Thyroid gland (tissue), 4 donors: ENCODE measurements at regions not wholly inside any gene's neighbourhood (a gene's known extent, or its start where the extent isn't known, plus 50 kb on each side); places are given as distances from the start of the nearest gene placed in this dataset.

ENCODE experiments used
- DNase-seq, 2 donors: peaks; one replicate each; pipeline ENCODE4 v3.0.0-alpha.2; 2019
- H3K27ac ChIP-seq, 3 donors: fragments of 200-600 bp; sonication (generic); 1 replicate in 2 of 3; 2 replicates in 1 of 3; pipeline ENCODE4 v1.5.1; 2016 to 2019; ENCODE audit warnings: mild to moderate bottlenecking in 1 of 3, moderate library complexity in 1 of 3
- H3K27me3 ChIP-seq: fragments of 200-600 bp; sonication (generic); one replicate; pipeline ENCODE4 v1.5.1; 2019
- H3K36me3 ChIP-seq, 2 donors: fragments of 200-600 bp; sonication (generic); one replicate each; pipeline ENCODE4 v1.5.1; 2016 to 2019
- H3K4me1 ChIP-seq, 2 donors: fragments of 200-600 bp; sonication (generic); one replicate each; pipeline ENCODE4 v1.5.1; 2017 to 2019
- H3K4me3 ChIP-seq, 3 donors: fragments of 200-600 bp; sonication (generic); replicated peaks in 1 of 3; 1 replicate in 2 of 3; 2 replicates in 1 of 3; pipeline ENCODE4 v1.5.1; 2016; ENCODE audit warnings: mild to moderate bottlenecking in 1 of 3
- H3K9me3 ChIP-seq: fragments of 200-600 bp; sonication (generic); one replicate; pipeline ENCODE4 v1.5.1; 2017
- POLR2A ChIP-seq, 2 donors: fragments of 450-650 bp; IDR thresholded peaks; one replicate each; pipeline ENCODE4 v1.6.1; 2017; ENCODE audit warnings: antibody characterized with exemption in 2 of 2, mild to moderate bottlenecking in 2 of 2, moderate library complexity in 1 of 2
- WGBS, 2 donors: methylation state at CpG; one replicate each; pipeline ENCODE4 v1.1.5; 2017; 5-methylcytosine and 5-hydroxymethylcytosine counted together
- intact Hi-C: fragments of 100-400 bp; cut with DNase I; formaldehyde crosslinking; loops from one replicate; pipeline ENCODE4 v1.15.1; 2023
- TF ChIP-seq, protein P1 (sequence below), 6 experiments: fragments of 200-600 bp in 3 of 6; fragments of 450-650 bp in 3 of 6; sonication (generic) in 3 of 6; IDR thresholded peaks; one replicate each; pipeline ENCODE4 v1.5.1; 2016 to 2019; ENCODE audit warnings: antibody characterized with exemption in 6 of 6, mild to moderate bottlenecking in 2 of 6, inconsistent platforms in 1 of 6, moderate library complexity in 1 of 6

DNA sequence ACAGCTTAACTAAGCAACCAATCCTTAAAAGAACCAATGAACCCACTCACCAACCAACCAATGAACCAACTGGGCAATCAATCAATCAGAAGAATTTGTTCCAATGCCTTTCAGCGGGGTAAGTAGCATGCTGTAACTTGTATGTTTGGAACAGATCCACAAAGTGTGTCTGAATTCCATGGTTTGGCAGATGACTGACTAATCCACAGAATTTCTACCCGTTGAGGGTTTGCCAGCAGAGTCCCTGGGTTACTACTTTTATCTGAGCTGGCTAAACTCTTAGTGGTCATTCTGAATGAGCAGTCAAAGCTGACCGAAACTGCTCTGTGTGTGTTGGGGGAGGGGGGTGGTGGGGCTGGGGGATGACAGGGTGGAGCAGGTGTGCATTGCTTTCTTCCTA is 125.0 kb upstream of the JAG1 start:
- intact Hi-C loops, result no loop called here
- no peak for TF ChIP-seq POLR2A (IDR thresholded peaks at IDR 0.05)
- TF ChIP-seq, protein P1, sequence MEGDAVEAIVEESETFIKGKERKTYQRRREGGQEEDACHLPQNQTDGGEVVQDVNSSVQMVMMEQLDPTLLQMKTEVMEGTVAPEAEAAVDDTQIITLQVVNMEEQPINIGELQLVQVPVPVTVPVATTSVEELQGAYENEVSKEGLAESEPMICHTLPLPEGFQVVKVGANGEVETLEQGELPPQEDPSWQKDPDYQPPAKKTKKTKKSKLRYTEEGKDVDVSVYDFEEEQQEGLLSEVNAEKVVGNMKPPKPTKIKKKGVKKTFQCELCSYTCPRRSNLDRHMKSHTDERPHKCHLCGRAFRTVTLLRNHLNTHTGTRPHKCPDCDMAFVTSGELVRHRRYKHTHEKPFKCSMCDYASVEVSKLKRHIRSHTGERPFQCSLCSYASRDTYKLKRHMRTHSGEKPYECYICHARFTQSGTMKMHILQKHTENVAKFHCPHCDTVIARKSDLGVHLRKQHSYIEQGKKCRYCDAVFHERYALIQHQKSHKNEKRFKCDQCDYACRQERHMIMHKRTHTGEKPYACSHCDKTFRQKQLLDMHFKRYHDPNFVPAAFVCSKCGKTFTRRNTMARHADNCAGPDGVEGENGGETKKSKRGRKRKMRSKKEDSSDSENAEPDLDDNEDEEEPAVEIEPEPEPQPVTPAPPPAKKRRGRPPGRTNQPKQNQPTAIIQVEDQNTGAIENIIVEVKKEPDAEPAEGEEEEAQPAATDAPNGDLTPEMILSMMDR (IDR thresholded peaks at IDR 0.05), result no peak
- H3K4me3 ChIP-seq, result no peak overlapping the region
- no peaks in the 10 kb centered on the region for H3K9me3 ChIP-seq
- H3K36me3 ChIP-seq, result no peaks in the 10 kb centered on the region
- no peak overlapping the region for H3K27ac ChIP-seq
- H3K27me3 ChIP-seq, result no peaks in the 10 kb centered on the region
- WGBS, 2 donors, result 78 to 90% methylated on average over 3 of the region's 3 CpGs
- H3K4me1 ChIP-seq, result no peaks in the 10 kb centered on the region
- no peak for DNase-seq

DNA sequence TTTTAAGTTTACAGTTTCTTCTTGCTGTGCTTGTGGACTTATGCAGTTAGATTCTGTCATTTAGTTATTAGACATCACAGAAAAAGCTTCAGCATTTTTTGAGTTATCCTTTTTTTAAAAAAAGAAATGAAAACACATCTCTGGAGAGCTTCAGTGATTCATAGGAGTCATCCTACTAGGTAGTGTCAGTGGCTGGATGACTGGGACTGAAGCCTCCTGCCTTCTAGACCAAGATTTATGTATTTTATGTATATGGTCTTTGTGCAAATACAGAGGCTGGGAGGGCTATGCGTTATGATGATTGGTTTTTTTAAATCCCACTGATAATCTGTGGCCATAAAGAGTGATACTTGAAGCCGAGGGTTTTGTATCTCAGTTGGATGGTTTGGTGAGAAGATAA is 125.9 kb upstream of the JAG1 start:
- Histone ChIP-seq H3K4me1 (no peaks in the 10 kb centered on the region), H3K27ac (no peak overlapping the region), H3K4me3 (no peak overlapping the region), H3K27me3 (no peaks in the 10 kb centered on the region), H3K36me3 (no peaks in the 10 kb centered on the region), H3K9me3 (no peaks in the 10 kb centered on the region)
- TF ChIP-seq, protein P1 (IDR thresholded peaks at IDR 0.05), result no peak
- no peak for TF ChIP-seq POLR2A (IDR thresholded peaks at IDR 0.05)
- intact Hi-C loops, result no loop called here
- DNase-seq, result no peak
- 91 to 92% methylated on average over 2 of the region's 2 CpGs for WGBS, 2 donors

GRCh38 chr20:10800288-10800687 is 126.5 kb upstream of the JAG1 start:
- no peaks in the 10 kb centered on the region for H3K27me3 ChIP-seq
- no peaks in the 10 kb centered on the region for H3K9me3 ChIP-seq
- H3K36me3 ChIP-seq, result no peaks in the 10 kb centered on the region
- DNase-seq, result no peak
- intact Hi-C loops, result no loop called here
- H3K27ac ChIP-seq, result no peak overlapping the region
- H3K4me3 ChIP-seq, result no peak overlapping the region
- 87 to 88% methylated on average over 6 of the region's 6 CpGs for WGBS, 2 donors
- no peaks in the 10 kb centered on the region for H3K4me1 ChIP-seq
- TF ChIP-seq, protein P1 (IDR thresholded peaks at IDR 0.05), result no peak
- TF ChIP-seq POLR2A (IDR thresholded peaks at IDR 0.05), result no peak

DNA sequence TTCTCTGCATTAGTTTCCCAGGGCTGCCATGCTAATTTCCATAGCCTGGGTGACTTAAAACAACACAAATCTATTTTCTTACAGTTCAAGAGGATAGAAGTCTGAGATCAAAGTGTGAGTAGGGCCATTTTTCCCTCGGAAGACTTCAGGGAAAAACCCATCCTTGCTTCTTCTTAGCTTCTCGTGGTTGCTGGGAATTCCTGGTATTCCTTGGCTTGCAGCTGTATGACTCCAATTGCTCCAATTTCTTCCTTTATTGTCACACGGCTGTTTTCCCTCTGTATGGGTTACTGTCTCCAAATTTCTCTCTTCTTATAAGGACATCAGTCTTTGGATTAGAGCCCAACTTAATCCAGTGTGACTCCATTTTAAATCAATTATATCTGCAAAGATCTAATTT is 128.4 kb upstream of the JAG1 start:
- H3K9me3 ChIP-seq, result no peaks in the 10 kb centered on the region
- 63 to 78% methylated on average over 3 of the region's 3 CpGs for WGBS, 2 donors
- TF ChIP-seq POLR2A (IDR thresholded peaks at IDR 0.05), result no peak
- TF ChIP-seq, protein P1 (IDR thresholded peaks at IDR 0.05), result no peak

DNA sequence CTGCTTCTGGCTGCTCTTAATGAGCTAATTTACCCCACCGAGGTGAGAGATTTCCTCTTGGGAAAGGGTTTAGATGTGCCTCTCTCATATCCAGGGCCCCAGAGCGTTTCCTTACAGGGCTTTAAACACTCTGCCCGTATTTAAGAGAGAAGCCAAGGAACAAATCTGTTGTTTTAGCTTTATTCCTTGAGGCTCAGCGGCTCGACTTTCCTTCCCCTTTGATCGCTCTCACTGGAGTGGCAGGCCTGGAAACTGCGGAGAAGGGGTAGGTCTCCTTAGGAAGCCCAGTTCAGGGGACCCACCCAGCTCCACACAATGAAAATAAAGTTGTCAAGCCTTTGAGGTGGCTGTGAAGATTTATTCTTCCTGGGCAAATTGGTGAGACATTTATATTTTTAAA is 132.0 kb upstream of the JAG1 start:
- H3K27me3 ChIP-seq, result no peaks in the 10 kb centered on the region
- intact Hi-C loops, result no loop called here
- no peaks in the 10 kb centered on the region for H3K36me3 ChIP-seq
- DNase-seq, result no peak
- H3K4me1 ChIP-seq, result no peaks in the 10 kb centered on the region
- H3K9me3 ChIP-seq, result no peaks in the 10 kb centered on the region
- TF ChIP-seq POLR2A (IDR thresholded peaks at IDR 0.05), result no peak
- TF ChIP-seq, protein P1 (IDR thresholded peaks at IDR 0.05), result no peak
- no peak overlapping the region for H3K4me3 ChIP-seq
- WGBS, 2 donors, result 25 to 29% methylated on average over 7 of the region's 7 CpGs
- H3K27ac ChIP-seq, result peak overlapping the region in 1 of 3 donors; percentile 39

More for the DNA sequence above, 128.4 kb upstream of the JAG1 start:
- no peak overlapping the region for H3K27ac ChIP-seq
- H3K36me3 ChIP-seq, result no peaks in the 10 kb centered on the region
- no peak overlapping the region for H3K4me3 ChIP-seq
- DNase-seq, result no peak
- H3K27me3 ChIP-seq, result no peaks in the 10 kb centered on the region
- intact Hi-C loops, result no loop called here
- no peaks in the 10 kb centered on the region for H3K4me1 ChIP-seq
